ENCODE measurements at regions not wholly inside any gene's neighbourhood (a gene's known extent, or its start where the extent isn't known, plus 50 kb on each side); places are given as distances from the start of the nearest gene placed in this dataset.

DNA sequence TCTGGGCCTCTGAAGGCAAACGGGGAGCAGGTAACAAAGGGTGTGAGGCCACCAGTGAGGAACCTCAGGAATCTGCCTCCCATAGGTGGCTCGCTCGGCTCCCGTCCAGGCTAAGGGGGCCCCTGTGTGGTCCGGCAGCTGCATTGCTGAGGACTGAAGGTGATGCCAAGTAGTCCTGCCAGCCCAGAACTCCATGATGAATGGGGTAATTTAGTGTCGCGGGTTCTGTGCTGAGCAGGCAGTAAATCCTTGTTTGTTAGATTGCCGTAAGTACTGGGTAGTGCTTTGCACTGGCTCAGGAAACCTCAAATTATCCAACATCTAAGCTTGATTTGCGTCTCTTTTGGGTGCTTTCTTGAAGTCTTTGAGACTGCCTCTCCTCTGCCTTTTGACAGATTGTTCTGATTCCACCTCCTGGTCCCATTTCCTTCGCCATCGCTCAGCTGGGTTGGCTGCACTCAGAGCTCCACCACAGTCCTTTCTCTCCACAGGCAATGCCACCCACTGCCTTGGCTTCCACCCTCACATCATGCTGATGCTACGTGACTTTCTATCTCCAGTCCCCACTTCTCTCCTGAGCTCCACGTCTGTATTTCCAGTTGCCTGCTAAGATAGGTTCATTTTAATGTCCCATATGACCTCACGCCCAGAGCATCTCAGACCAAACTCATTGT lies 392.0 kb downstream of the FUT8 start:
- TF ChIP-seq, protein P1, sequence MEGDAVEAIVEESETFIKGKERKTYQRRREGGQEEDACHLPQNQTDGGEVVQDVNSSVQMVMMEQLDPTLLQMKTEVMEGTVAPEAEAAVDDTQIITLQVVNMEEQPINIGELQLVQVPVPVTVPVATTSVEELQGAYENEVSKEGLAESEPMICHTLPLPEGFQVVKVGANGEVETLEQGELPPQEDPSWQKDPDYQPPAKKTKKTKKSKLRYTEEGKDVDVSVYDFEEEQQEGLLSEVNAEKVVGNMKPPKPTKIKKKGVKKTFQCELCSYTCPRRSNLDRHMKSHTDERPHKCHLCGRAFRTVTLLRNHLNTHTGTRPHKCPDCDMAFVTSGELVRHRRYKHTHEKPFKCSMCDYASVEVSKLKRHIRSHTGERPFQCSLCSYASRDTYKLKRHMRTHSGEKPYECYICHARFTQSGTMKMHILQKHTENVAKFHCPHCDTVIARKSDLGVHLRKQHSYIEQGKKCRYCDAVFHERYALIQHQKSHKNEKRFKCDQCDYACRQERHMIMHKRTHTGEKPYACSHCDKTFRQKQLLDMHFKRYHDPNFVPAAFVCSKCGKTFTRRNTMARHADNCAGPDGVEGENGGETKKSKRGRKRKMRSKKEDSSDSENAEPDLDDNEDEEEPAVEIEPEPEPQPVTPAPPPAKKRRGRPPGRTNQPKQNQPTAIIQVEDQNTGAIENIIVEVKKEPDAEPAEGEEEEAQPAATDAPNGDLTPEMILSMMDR (IDR thresholded peaks at IDR 0.05), result no peak
- no peak for TF ChIP-seq POLR2A (IDR thresholded peaks at IDR 0.05)
